KBM-7 (cell line): ENCODE measurements at regions not wholly inside any gene's neighbourhood (a gene's known extent, or its start where the extent isn't known, plus 50 kb on each side); places are given as distances from the start of the nearest gene placed in this dataset.

ENCODE experiments used
- DNase-seq: peaks from one replicate; pipeline ENCODE4 v3.0.0-alpha.2; 2015
- in situ Hi-C: fragments of 300-500 bp; cut with MboI; formaldehyde crosslinking; loops from 2 replicates; pipeline ENCODE4 v1.14.3; 2020; ENCODE audit warnings: low sequenced_read_pairs, low pct_unique_long_range_greater_than_20kb, mixed read lengths

GRCh38 chr6:55652429-55652828, 73.4 kb upstream of the HMGCLL1 start:
- DNase-seq: no peak

GRCh38 chr6:55651015-55651414, 72.0 kb upstream of the HMGCLL1 start:
- DNase-seq: no peak
- in situ Hi-C loops: no loop called here

More at GRCh38 chr6:55652429-55652828, 73.4 kb upstream of the HMGCLL1 start:
- in situ Hi-C loops: no loop called here

- in situ Hi-C loops: no loop called here
- DNase-seq: peak; percentile 4
Measured at GRCh38 chr6:55643861-55644260, 64.9 kb upstream of the HMGCLL1 start.

- in situ Hi-C loops: no loop called here
- no peak for DNase-seq
Measured at GRCh38 chr6:55642366-55642765, 63.4 kb upstream of the HMGCLL1 start.

GRCh38 chr6:55636406-55637102, 57.6 kb upstream of the HMGCLL1 start:
- in situ Hi-C loops: no loop called here
- DNase-seq: no peak

GRCh38 chr6:55633471-55633870, 54.5 kb upstream of the HMGCLL1 start:
- no peak for DNase-seq
- in situ Hi-C loops: no loop called here

- in situ Hi-C loops: no loop called here
- DNase-seq: no peak
Measured at GRCh38 chr6:55632953-55633352, 54.0 kb upstream of the HMGCLL1 start.
